Naive thymus-derived CD8-positive, alpha-beta T cell (primary cell): ENCODE measurements at regions not wholly inside any gene's neighbourhood (a gene's known extent, or its start where the extent isn't known, plus 50 kb on each side); places are given as distances from the start of the nearest gene placed in this dataset.
"Not testable (repeated sequence)": the region's sequence is repeated elsewhere in the genome, so short reads cannot be mapped to it uniquely, and the experiment has no call there.

Experiments used
- ATAC-seq, 2 donors: fragments of 150-1000 bp; cut with Tn5 transposase in 1 of 2; sonication (Bioruptor Pico), chemical (Tn5 transposase) in 1 of 2; 1 replicate in 1 of 2; 2 replicates in 1 of 2; pipeline ENCODE4 v1.10.0; 2021; ENCODE audit warnings: mild to moderate bottlenecking in 2 of 2, moderate library complexity in 2 of 2
- POLR2A ChIA-PET: fragments of 350-600 bp; sonication (Branson Sonifier 250); formaldehyde crosslinking; loops from one replicate; lab custom pipeline; 2021; ENCODE audit warnings: antibody characterized with exemption; lab: Charles Lee
- DNase-seq, 10 donors: peaks; one replicate each; pipeline versions ENCODE4 v3.0.0 to v3.0.0-alpha.2; 2020 to 2022
- H3K27ac Mint-ChIP-seq, 10 donors: one replicate each; pipeline ENCODE4 v1.8.0; 2020 to 2022; ENCODE audit warnings: mild to moderate bottlenecking in 10 of 10, mixed read lengths in 10 of 10, moderate library complexity in 4 of 10, inconsistent platforms in 1 of 10
- H3K27me3 Mint-ChIP-seq, 5 donors: one replicate each; pipeline ENCODE4 v1.8.0; 2021 to 2022; ENCODE audit warnings: mixed read lengths in 5 of 5
- H3K36me3 Mint-ChIP-seq, 3 donors: one replicate each; pipeline ENCODE4 v1.8.0; 2020 to 2022; ENCODE audit warnings: mixed read lengths in 3 of 3, mild to moderate bottlenecking in 2 of 3, inconsistent platforms in 1 of 3
- H3K4me1 Mint-ChIP-seq, 4 donors: one replicate each; pipeline ENCODE4 v1.8.0; 2021 to 2022; ENCODE audit warnings: mixed read lengths in 4 of 4
- H3K4me3 Mint-ChIP-seq, 10 donors: one replicate each; pipeline ENCODE4 v1.8.0; 2020 to 2022; ENCODE audit warnings: mild to moderate bottlenecking in 10 of 10, mixed read lengths in 10 of 10, moderate library complexity in 6 of 10, inconsistent platforms in 1 of 10
- H3K9me3 Mint-ChIP-seq, 9 donors: one replicate each; pipeline ENCODE4 v1.8.0; 2020 to 2022; ENCODE audit warnings: mixed read lengths in 9 of 9, mild to moderate bottlenecking in 3 of 9, inconsistent platforms in 1 of 9, moderate library complexity in 1 of 9

DNA sequence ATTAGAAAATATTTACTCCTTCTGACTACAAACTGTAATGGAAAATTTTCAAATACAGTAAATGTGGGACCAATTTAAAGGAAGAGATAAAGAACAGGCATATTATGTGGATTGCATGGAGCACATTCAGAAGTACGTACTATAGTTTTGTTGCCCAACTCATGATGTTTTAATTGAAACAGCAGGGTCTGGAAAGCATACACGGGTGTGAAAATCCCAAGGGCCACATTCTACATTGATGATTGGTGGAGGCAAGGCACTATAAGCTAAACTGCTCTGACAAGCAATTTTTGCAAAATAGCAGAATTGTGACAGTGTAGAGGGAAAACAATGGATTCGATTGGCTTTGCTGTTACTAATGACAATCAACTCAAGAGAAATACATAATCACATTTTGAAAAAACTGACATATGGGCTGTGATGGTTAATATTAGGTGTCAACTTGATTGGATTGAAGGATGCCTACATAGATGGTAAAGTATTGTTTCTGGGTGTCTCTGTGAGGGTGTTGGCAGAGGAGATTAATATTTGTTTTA is 458.6 kb downstream of the PYDC2 start:
- ATAC-seq: no peak
- Mint-ChIP-seq H3K27ac (no peak overlapping the region), H3K4me3 (no peak overlapping the region), H3K4me1 (no peaks in the 10 kb centered on the region), H3K36me3 (no peaks in the 10 kb centered on the region), H3K27me3 (peaks cover 0 to 2% (median 0%) of the 10 kb centered on the region in 5 donors), H3K9me3 (peaks cover 0 to 22% (median 9%) of the 10 kb centered on the region in 9 donors)
- DNase-seq: no peak
- POLR2A ChIA-PET: no interaction called here

DNA sequence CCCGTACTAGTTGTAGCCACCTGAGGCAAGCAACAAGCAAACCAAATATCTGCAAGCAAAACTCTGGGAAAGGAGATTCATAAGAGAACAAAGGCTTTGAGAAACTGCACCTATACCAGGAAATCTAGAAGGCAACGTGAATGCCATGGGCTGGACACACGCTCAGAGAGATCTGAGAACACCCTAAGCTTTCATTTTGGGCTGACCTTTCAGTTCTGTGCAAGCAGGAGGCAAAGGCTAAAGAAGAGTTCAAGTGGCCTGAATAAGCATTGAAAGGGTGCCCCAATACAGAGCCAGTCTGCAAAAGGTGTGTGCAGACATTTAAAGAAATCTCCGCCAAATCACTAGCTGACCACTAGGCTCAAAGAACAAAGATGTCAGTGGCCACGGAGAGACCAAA is 461.6 kb downstream of the PYDC2 start:
- Mint-ChIP-seq H3K4me1 (no peaks in the 10 kb centered on the region), H3K4me3 (no peak overlapping the region), H3K36me3 (no peaks in the 10 kb centered on the region), H3K9me3 (peaks cover 0 to 16% (median 9%) of the 10 kb centered on the region in 9 donors), H3K27me3 (no peaks in the 10 kb centered on the region), H3K27ac (no peak overlapping the region)
- POLR2A ChIA-PET: no interaction called here
- DNase-seq: no peak
- no peak for ATAC-seq

DNA sequence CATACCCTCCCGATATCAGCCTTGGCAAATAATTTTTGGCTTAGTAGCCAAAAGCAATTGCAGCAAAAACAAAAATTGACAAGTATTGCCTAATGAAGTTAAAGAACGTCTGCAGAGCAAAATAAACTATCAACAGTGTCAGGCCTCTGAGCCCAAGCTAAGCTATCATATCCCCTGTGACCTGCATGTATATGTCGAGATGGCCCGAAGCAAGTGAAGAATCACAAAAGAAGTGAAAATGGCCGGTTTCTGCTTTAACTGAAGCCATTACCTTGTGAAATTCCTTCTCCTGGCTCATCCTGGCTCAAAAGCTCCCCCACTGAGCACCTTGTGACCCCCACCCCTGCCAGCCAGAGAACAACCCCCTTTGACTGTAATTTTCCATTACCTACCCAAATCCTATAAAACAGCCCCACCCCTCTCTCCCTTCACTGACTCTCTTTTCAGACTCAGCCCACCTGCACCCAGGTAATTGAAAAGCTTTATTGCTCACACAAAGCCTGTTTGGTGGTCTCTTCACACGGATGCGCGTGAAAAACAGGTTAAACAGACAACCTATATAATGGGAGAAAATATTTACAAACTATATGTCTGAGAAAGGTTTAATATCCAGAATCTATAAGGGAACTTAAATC is 466.3 kb downstream of the PYDC2 start:
- H3K4me1 Mint-ChIP-seq, H3K4me3 Mint-ChIP-seq, H3K36me3 Mint-ChIP-seq, H3K27ac Mint-ChIP-seq, POLR2A ChIA-PET, H3K27me3 Mint-ChIP-seq, ATAC-seq, DNase-seq: not testable (repeated sequence)
- peaks cover 0 to 17% (median 8%) of the 10 kb centered on the region in 9 donors for H3K9me3 Mint-ChIP-seq

GRCh38 chr3:191927998-191928397 is 467.0 kb downstream of the PYDC2 start:
- ATAC-seq, POLR2A ChIA-PET, H3K27me3 Mint-ChIP-seq, H3K4me1 Mint-ChIP-seq, DNase-seq, H3K36me3 Mint-ChIP-seq, H3K4me3 Mint-ChIP-seq, H3K27ac Mint-ChIP-seq: not testable (repeated sequence)
- peaks cover 0 to 20% (median 8%) of the 10 kb centered on the region in 9 donors for H3K9me3 Mint-ChIP-seq

DNA sequence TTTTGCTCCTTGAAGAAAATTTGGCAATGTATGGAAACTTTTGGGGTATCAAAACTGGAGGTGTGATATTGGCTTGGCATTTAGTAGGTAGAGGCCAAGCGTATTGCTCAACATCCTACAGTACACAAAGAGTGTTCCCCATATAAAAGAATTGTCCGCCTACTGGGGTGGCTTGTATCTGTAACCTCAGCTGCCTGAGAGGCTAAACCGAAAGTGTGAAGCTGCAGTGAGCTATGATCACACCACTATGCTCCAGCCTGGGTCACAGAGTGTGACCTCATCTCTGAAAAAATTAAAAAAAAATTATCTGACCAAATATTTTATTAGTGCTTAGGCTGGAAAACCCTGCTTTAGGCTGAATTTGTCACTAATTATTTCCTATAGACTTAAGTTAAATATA is 483.9 kb downstream of the PYDC2 start:
- Mint-ChIP-seq H3K27me3 (no peaks in the 10 kb centered on the region), H3K4me3 (no peak overlapping the region), H3K9me3 (peaks cover 0 to 5% (median under 1%) of the 10 kb centered on the region in 9 donors), H3K27ac (no peak overlapping the region), H3K36me3 (no peaks in the 10 kb centered on the region), H3K4me1 (no peaks in the 10 kb centered on the region)
- POLR2A ChIA-PET: no interaction called here
- ATAC-seq: no peak
- no peak for DNase-seq

DNA sequence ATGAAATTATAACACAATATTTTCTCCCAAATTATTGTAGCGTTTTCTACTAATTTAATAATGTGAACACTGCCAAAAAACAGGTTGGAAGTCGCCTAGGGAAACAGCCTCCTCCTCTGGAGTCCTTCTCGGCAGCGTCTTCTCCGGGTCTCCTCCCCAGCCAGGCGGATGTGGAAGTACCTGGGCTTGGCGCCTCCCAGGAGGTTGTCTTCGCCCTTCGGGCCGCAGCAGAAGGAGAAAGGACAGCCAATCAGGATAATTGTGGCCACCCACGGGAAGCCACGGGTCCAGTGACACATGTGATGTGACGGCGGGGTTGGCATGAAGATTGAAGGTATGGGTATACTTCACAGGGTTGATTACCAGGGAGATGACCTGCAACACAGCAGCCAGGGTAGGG is 491.2 kb downstream of the PYDC2 start:
- DNase-seq (no peak), ATAC-seq (no peak)
- H3K9me3 Mint-ChIP-seq: peaks cover 0 to 10% (median 4%) of the 10 kb centered on the region in 9 donors
- H3K27ac Mint-ChIP-seq: peak overlapping the region in 1 of 10 donors; percentile 63
- no peaks in the 10 kb centered on the region for H3K4me1 Mint-ChIP-seq
- H3K27me3 Mint-ChIP-seq: no peaks in the 10 kb centered on the region
- no peaks in the 10 kb centered on the region for H3K36me3 Mint-ChIP-seq
- POLR2A ChIA-PET: no interaction called here
- no peak overlapping the region for H3K4me3 Mint-ChIP-seq

DNA sequence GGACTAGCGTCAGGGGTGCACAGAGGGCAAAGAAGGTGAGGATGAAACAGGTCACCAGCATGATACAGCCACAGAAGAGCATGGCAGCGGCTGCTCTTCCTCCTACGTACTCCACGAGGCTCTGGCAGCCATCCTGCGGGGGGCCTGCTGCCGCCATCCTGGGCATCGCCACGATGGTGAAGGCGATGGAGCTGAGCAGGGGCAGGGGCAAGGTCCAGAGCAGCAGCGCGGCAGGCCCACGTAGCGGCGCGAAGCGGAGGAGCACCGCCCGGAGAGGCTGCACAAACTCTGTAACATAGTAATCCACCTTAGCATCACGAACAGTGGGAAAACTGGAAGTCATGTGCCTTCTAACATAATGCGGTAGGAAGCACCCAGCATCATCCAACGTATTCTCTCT is 491.6 kb downstream of the PYDC2 start:
- DNase-seq (no peak), ATAC-seq (no peak)
- POLR2A ChIA-PET: no interaction called here
- peaks cover 0 to 10% (median 2%) of the 10 kb centered on the region in 9 donors for H3K9me3 Mint-ChIP-seq
- H3K36me3 Mint-ChIP-seq: no peaks in the 10 kb centered on the region
- H3K4me1 Mint-ChIP-seq: no peaks in the 10 kb centered on the region
- no peaks in the 10 kb centered on the region for H3K27me3 Mint-ChIP-seq
- H3K27ac Mint-ChIP-seq: no peak overlapping the region
- H3K4me3 Mint-ChIP-seq: no peak overlapping the region

DNA sequence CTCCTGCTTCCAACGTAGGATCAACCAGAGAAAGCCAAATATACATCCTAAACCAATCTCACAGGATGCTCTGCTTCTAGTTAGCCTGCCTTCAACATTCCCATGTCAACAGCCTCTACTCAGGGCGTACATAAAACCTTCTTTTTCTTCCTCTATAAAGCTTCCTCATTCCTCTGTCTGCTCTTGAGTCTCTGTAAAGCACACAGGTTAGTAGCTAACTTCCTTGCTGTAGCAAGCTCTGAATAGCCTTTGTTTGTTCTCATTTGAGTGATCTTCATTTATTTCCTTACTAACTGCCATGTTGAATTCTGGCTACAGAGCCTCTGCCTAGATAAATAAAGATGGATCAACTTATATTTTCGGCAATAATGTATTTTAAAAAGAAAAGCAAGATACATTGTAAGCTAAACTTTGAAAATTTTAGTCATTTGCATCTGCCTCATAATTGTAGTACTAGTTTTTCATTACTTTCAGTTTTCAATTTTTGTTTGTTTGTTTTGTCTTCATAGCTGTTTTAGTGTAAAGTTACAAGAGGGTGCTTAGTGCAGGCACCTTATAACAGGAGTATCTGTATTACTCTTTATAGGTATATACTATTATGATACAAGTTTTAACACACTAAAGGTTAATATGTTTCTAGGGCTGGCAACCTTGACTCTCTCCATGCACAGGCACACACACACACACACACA is 498.2 kb downstream of the PYDC2 start:
- DNase-seq: no peak
- no peaks in the 10 kb centered on the region for H3K36me3 Mint-ChIP-seq
- peaks cover 0 to 5% (median 0%) of the 10 kb centered on the region in 9 donors for H3K9me3 Mint-ChIP-seq
- POLR2A ChIA-PET: no interaction called here
- H3K27me3 Mint-ChIP-seq: no peaks in the 10 kb centered on the region
- H3K27ac Mint-ChIP-seq: no peak overlapping the region
- no peak for ATAC-seq
- no peaks in the 10 kb centered on the region for H3K4me1 Mint-ChIP-seq
- H3K4me3 Mint-ChIP-seq: no peak overlapping the region

DNA sequence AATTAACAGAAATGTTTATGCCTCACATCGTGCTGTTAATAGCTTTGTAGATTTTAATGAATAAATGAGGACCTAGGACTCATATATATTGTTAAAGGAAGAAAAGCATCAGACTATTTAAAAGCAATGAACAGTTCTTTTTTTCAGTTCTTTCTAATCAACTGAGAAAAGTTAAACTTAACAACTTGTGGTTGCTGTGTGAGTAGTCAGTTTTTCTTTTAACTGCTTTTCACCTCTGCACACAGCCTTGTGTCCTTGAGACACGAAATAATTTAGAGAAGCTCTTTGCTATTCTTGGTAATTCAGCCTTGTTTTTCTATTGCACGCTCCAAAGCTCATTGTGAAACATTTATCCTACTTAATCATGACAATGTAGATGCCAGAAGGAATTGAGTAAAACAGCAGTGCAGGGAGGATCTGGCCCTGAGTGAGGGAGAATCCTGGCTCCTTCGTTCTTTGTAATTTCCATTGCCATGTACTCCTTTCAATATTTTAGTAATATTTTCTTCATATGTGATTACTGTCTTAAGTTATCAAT is 499.0 kb downstream of the PYDC2 start:
- no peak overlapping the region for H3K27ac Mint-ChIP-seq
- POLR2A ChIA-PET: no interaction called here
- no peaks in the 10 kb centered on the region for H3K4me1 Mint-ChIP-seq
- H3K4me3 Mint-ChIP-seq: no peak overlapping the region
- no peaks in the 10 kb centered on the region for H3K36me3 Mint-ChIP-seq
- H3K27me3 Mint-ChIP-seq: no peaks in the 10 kb centered on the region
- DNase-seq (no peak), ATAC-seq (no peak)
- H3K9me3 Mint-ChIP-seq: peaks cover 0 to 6% (median 0%) of the 10 kb centered on the region in 9 donors

- ATAC-seq (no peak), DNase-seq (no peak)
- H3K9me3 Mint-ChIP-seq: peaks cover 0 to 5% (median 0%) of the 10 kb centered on the region in 9 donors
- H3K27me3 Mint-ChIP-seq: no peaks in the 10 kb centered on the region
- no peaks in the 10 kb centered on the region for H3K36me3 Mint-ChIP-seq
- POLR2A ChIA-PET: no interaction called here
- H3K27ac Mint-ChIP-seq: no peak overlapping the region
- H3K4me3 Mint-ChIP-seq: no peak overlapping the region
- no peaks in the 10 kb centered on the region for H3K4me1 Mint-ChIP-seq
Measured at GRCh38 chr3:191961022-191961421, 500.1 kb downstream of the PYDC2 start.

DNA sequence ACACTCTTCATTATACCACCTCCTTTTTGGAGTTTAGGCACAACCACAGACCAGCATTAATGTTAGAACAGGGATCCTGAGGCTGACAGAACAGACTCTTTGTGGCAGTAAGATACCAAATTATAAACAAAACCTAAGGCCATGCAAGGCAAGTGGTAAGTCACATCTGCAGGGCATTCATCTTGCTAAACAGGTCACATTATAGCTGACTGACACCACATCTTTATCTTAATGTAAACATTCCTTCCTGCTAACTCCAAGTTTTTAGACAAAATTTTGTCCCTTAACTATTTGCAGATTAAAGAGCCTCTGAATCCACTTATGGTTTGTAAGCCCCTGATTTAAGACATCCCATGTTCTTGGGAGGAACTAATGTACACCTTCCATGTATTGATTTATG is 500.6 kb downstream of the PYDC2 start:
- peaks cover 0 to 4% (median 0%) of the 10 kb centered on the region in 9 donors for H3K9me3 Mint-ChIP-seq
- no peak overlapping the region for H3K27ac Mint-ChIP-seq
- no peaks in the 10 kb centered on the region for H3K4me1 Mint-ChIP-seq
- POLR2A ChIA-PET: no interaction called here
- ATAC-seq: no peak
- H3K36me3 Mint-ChIP-seq: no peaks in the 10 kb centered on the region
- no peaks in the 10 kb centered on the region for H3K27me3 Mint-ChIP-seq
- H3K4me3 Mint-ChIP-seq: no peak overlapping the region
- DNase-seq: no peak

- H3K36me3 Mint-ChIP-seq: no peaks in the 10 kb centered on the region
- H3K4me1 Mint-ChIP-seq: no peaks in the 10 kb centered on the region
- DNase-seq (no peak), ATAC-seq (no peak)
- POLR2A ChIA-PET: no interaction called here
- no peaks in the 10 kb centered on the region for H3K27me3 Mint-ChIP-seq
- H3K27ac Mint-ChIP-seq: no peak overlapping the region
- peaks cover 0 to 4% (median 0%) of the 10 kb centered on the region in 9 donors for H3K9me3 Mint-ChIP-seq
- no peak overlapping the region for H3K4me3 Mint-ChIP-seq
Measured at GRCh38 chr3:191962324-191962723, 501.4 kb downstream of the PYDC2 start.

GRCh38 chr3:191963182-191963581 is 502.2 kb downstream of the PYDC2 start:
- Mint-ChIP-seq H3K27ac (no peak overlapping the region), H3K36me3 (no peaks in the 10 kb centered on the region), H3K27me3 (no peaks in the 10 kb centered on the region), H3K4me3 (no peak overlapping the region), H3K4me1 (no peaks in the 10 kb centered on the region), H3K9me3 (peaks cover 0 to 5% (median 0%) of the 10 kb centered on the region in 9 donors)
- DNase-seq (no peak), ATAC-seq (no peak)
- POLR2A ChIA-PET: no interaction called here
